IMR-90 (cell line): ENCODE measurements at regions not wholly inside any gene's neighbourhood (a gene's known extent, or its start where the extent isn't known, plus 50 kb on each side); places are given as distances from the start of the nearest gene placed in this dataset.

ENCODE experiments used
- ATAC-seq: fragments of 200-7000 bp; cut with Tn5 transposase; 2 replicates; pipeline ENCODE4 v1.9.1; 2020; ENCODE audit warnings: low read depth, mild to moderate bottlenecking, moderate library complexity
- BruUV-seq: library from RNA; stranded (reverse); fragments of 400-500 nt; replicated peaks from 2 replicates; lab custom pipeline; 2021; lab: Mats Ljungman, UMichigan
- CTCF ChIA-PET: fragments of 300-600 bp; formaldehyde crosslinking; extraction: SDS; loops from one replicate; lab custom pipeline; 2021; ENCODE audit warnings: antibody characterized with exemption; lab: Yijun Ruan, JAX
- POLR2A ChIA-PET: fragments of 300-600 bp; sonication (Branson Sonifier 250); formaldehyde crosslinking; loops from one replicate; lab custom pipeline; 2022; ENCODE audit warnings: antibody characterized with exemption; ENCODE audit not compliant: unreplicated experiment; lab: Charles Lee
- DNase-seq: peaks from one replicate; pipeline ENCODE4 v3.0.0; 2013
- H2AFZ ChIP-seq: replicated peaks from 2 replicates; pipeline ENCODE3; 2013; ENCODE audit warnings: low read length, mild to moderate bottlenecking; ENCODE audit not compliant: poor library complexity
- H2AK5ac ChIP-seq: 2 replicates; pipeline ENCODE4 v1.6.1; 2013; ENCODE audit warnings: low read depth, low read length, inconsistent platforms
- H2AK9ac ChIP-seq: replicated peaks from 2 replicates; pipeline ENCODE3; 2013; ENCODE audit warnings: mild to moderate bottlenecking, low read depth, low read length, moderate library complexity; ENCODE audit not compliant: poor library complexity
- H2BK120ac ChIP-seq: 2 replicates; pipeline ENCODE4 v1.6.1; 2013; ENCODE audit warnings: low read depth, low read length, inconsistent platforms
- H2BK15ac ChIP-seq: 3 replicates; pipeline ENCODE4 v1.6.1; 2013; ENCODE audit warnings: low read depth, low read length, inconsistent platforms
- H2BK20ac ChIP-seq: 2 replicates; pipeline ENCODE4 v1.6.1; 2013; ENCODE audit warnings: low read depth, mild to moderate bottlenecking, inconsistent platforms, low read length, moderate library complexity
- H2BK5ac ChIP-seq: 2 replicates; pipeline ENCODE4 v1.6.1; 2013; ENCODE audit warnings: mild to moderate bottlenecking, low read depth, low read length, inconsistent platforms; ENCODE audit not compliant: poor library complexity, severe bottlenecking
- H3K14ac ChIP-seq: replicated peaks from 2 replicates; pipeline ENCODE4 v1.6.1; 2013; ENCODE audit warnings: low read depth, low read length, inconsistent platforms
- H3K18ac ChIP-seq: 2 replicates; pipeline ENCODE4 v1.6.1; 2013; ENCODE audit warnings: low read depth, low read length, control low read depth
- H3K23ac ChIP-seq: 2 replicates; pipeline ENCODE4 v1.6.1; 2013; ENCODE audit warnings: low read depth, low read length, inconsistent platforms
- H3K27ac ChIP-seq: 2 replicates; pipeline ENCODE4 v1.5.1; 2013; ENCODE audit warnings: mild to moderate bottlenecking, control low read depth, low read length; ENCODE audit not compliant: insufficient read depth
- H3K27me3 ChIP-seq: 2 replicates; pipeline ENCODE4 v1.6.1; 2013; ENCODE audit warnings: low read length; ENCODE audit not compliant: control insufficient read depth, insufficient read depth
- H3K36me3 ChIP-seq: 2 replicates; pipeline ENCODE4 v1.6.1; 2013; ENCODE audit warnings: low read length, mixed read lengths; ENCODE audit not compliant: control insufficient read depth, insufficient read depth
- H3K4ac ChIP-seq: 2 replicates; pipeline ENCODE4 v1.6.1; 2013; ENCODE audit warnings: low read depth, low read length, inconsistent platforms
- H3K4me1 ChIP-seq: 2 replicates; pipeline ENCODE4 v1.6.1; 2013; ENCODE audit warnings: low read length, mixed read lengths; ENCODE audit not compliant: control insufficient read depth, insufficient read depth
- H3K4me2 ChIP-seq: 2 replicates; pipeline ENCODE4 v1.6.1; 2013; ENCODE audit warnings: low read depth, mild to moderate bottlenecking, control low read depth, low read length, moderate library complexity
- H3K4me3 ChIP-seq: 2 replicates; pipeline ENCODE4 v1.5.1; 2013; ENCODE audit warnings: low read depth, mild to moderate bottlenecking, control low read depth, low read length, moderate library complexity; ENCODE audit not compliant: insufficient read depth
- H3K56ac ChIP-seq: 2 replicates; pipeline ENCODE4 v1.6.1; 2013; ENCODE audit warnings: low read length, inconsistent platforms; ENCODE audit not compliant: insufficient read depth; ENCODE audit errors: extremely low read depth
- H3K79me1 ChIP-seq, 2 experiments: 2 replicates each; pipeline ENCODE4 v1.6.1; 2013; ENCODE audit warnings: low read length in 2 of 2, inconsistent platforms in 1 of 2, low read depth in 1 of 2
- H3K9ac ChIP-seq: 2 replicates; pipeline ENCODE4 v1.6.1; 2013; ENCODE audit warnings: low read depth, low read length, control low read depth
- H3K9me1 ChIP-seq: 2 replicates; pipeline ENCODE4 v1.6.1; 2013; ENCODE audit warnings: low read length, inconsistent platforms; ENCODE audit not compliant: insufficient read depth
- H3K9me3 ChIP-seq: 2 replicates; pipeline ENCODE4 v1.6.1; 2013; ENCODE audit warnings: low read length; ENCODE audit not compliant: control insufficient read depth, insufficient read depth
- H4K20me1 ChIP-seq: 2 replicates; pipeline ENCODE4 v1.6.1; 2013; ENCODE audit warnings: low read length, inconsistent platforms; ENCODE audit not compliant: insufficient read depth
- H4K5ac ChIP-seq: 2 replicates; pipeline ENCODE4 v1.6.1; 2013; ENCODE audit warnings: mild to moderate bottlenecking, low read depth, low read length, control low read depth
- H4K8ac ChIP-seq, 2 experiments: 2 replicates each; pipeline ENCODE4 v1.6.1; 2013; ENCODE audit warnings: low read depth in 2 of 2, low read length in 2 of 2, control low read depth in 1 of 2, inconsistent platforms in 1 of 2
- H4K91ac ChIP-seq: 2 replicates; pipeline ENCODE4 v1.6.1; 2013; ENCODE audit warnings: low read depth, low read length, inconsistent platforms; ENCODE audit not compliant: insufficient read depth
- CEBPB ChIP-seq: IDR thresholded peaks from 2 replicates; pipeline ENCODE4 v1.6.1; 2012; ENCODE audit warnings: low read depth, low read length, improper control_type of control experiment
- CHD1 ChIP-seq: IDR thresholded peaks from 2 replicates; pipeline ENCODE4 v1.6.1; 2012; ENCODE audit warnings: low read depth, low read length, improper control_type of control experiment
- ELK1 ChIP-seq: fragments of 150-350 bp; IDR thresholded peaks from 2 replicates; pipeline ENCODE4 v1.6.1; 2016; ENCODE audit warnings: low read depth, mild to moderate bottlenecking, low read length, moderate library complexity, borderline replicate concordance
- MAFK ChIP-seq: IDR thresholded peaks from 2 replicates; pipeline ENCODE4 v1.6.1; 2012; ENCODE audit warnings: low read depth, low read length, improper control_type of control experiment
- MAZ ChIP-seq: IDR thresholded peaks from 2 replicates; pipeline ENCODE4 v1.6.1; 2012; ENCODE audit warnings: low read depth, mild to moderate bottlenecking, low read length, improper control_type of control experiment, moderate library complexity, borderline replicate concordance
- MXI1 ChIP-seq: IDR thresholded peaks from 2 replicates; pipeline ENCODE4 v1.6.1; 2012; ENCODE audit warnings: low read depth, mild to moderate bottlenecking, low read length, moderate library complexity, borderline replicate concordance
- NFE2L2 ChIP-seq: fragments of 150-350 bp; IDR thresholded peaks from 2 replicates; pipeline ENCODE4 v1.6.1; 2016; ENCODE audit warnings: low read depth, mild to moderate bottlenecking, low read length
- POLR2A ChIP-seq: IDR thresholded peaks from 2 replicates; pipeline ENCODE4 v1.6.1; 2012; ENCODE audit warnings: mild to moderate bottlenecking, low read depth, low read length
- RAD21 ChIP-seq: IDR thresholded peaks from 2 replicates; pipeline ENCODE4 v1.6.1; 2012; ENCODE audit warnings: low read length, improper control_type of control experiment
- RCOR1 ChIP-seq: IDR thresholded peaks from 2 replicates; pipeline ENCODE4 v1.6.1; 2012; ENCODE audit warnings: mild to moderate bottlenecking, low read length, improper control_type of control experiment; ENCODE audit not compliant: insufficient replicate concordance
- RFX5 ChIP-seq: IDR thresholded peaks from 2 replicates; pipeline ENCODE4 v1.8.0; 2012; ENCODE audit warnings: low read depth, mild to moderate bottlenecking, low read length, moderate library complexity
- SMC3 ChIP-seq: fragments of 150-350 bp; IDR thresholded peaks from 2 replicates; pipeline ENCODE4 v1.6.1; 2016; ENCODE audit warnings: low read depth, mild to moderate bottlenecking, antibody characterized with exemption, low read length, moderate library complexity
- WGBS, 2 experiments: methylation state at CpG; one replicate each; pipeline versions ENCODE4 v1.1.5 to v1.1.7; 2013; ENCODE audit warnings: missing lambda C conversion rate in 2 of 2; ENCODE audit not compliant: insufficient read length in 1 of 2; ENCODE audit errors: extremely low coverage in 2 of 2; 5-methylcytosine and 5-hydroxymethylcytosine counted together
- dilution Hi-C: fragments of 300-500 bp; cut with HindIII; formaldehyde crosslinking; loops from one replicate; pipeline ENCODE4 v1.14.3; 2018; ENCODE audit warnings: low sequenced_read_pairs; ENCODE audit not compliant: unreplicated experiment
- in situ Hi-C: fragments of 300-500 bp; cut with MboI; formaldehyde crosslinking; loops from 3 replicates; pipeline ENCODE4 v1.14.3; 2019; ENCODE audit warnings: low sequenced_read_pairs, inconsistent platforms, mixed read lengths
- intact Hi-C: fragments of 100-400 bp; cut with micrococcal nuclease; formaldehyde crosslinking; loops from 2 replicates; pipeline ENCODE4 v1.10.0; 2022
- TF ChIP-seq, protein P1 (sequence below): conservative IDR thresholded peaks from 2 replicates; pipeline ENCODE4 v1.5.1; 2012; ENCODE audit warnings: mild to moderate bottlenecking, low read depth, low read length, improper control_type of control experiment
- TF ChIP-seq, protein P2 (sequence below): fragments of 150-350 bp; IDR thresholded peaks from 2 replicates; pipeline ENCODE4 v1.6.1; 2017; ENCODE audit warnings: mild to moderate bottlenecking, antibody characterized with exemption, low read length, low read depth

DNA sequence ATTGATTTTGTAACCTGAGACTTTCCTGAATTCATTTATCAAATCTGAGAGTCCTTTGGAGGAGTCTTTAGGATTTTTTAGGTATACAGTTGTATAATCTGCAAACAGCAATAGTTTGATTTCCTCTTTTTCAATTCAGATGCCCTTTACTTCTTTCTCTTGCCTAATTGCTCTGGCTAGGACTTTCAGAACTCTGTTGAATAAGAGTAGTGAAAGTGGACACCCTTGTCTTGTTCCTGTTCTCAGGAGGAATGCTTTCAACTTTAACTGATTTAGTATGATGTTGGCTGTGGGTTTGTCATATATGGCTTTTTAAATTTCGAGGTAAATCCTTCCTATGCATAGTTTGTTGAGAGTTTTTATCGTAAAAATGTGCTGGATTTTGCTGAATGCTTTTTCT lies 227.4 kb downstream of the CSNK2A3 start:
- no peak overlapping the region for H4K5ac ChIP-seq
- H3K9ac ChIP-seq, result no peak overlapping the region
- in situ Hi-C loops, result no loop called here
- H3K9me3 ChIP-seq, result no peaks in the 10 kb centered on the region
- no peaks in the 10 kb centered on the region for H3K9me1 ChIP-seq
- POLR2A ChIA-PET, result no interaction called here
- no peaks in the 10 kb centered on the region for H3K36me3 ChIP-seq
- H3K23ac ChIP-seq, result no peak overlapping the region
- ATAC-seq (no peak), DNase-seq (no peak)
- H3K4me1 ChIP-seq, result no peaks in the 10 kb centered on the region
- intact Hi-C loops, result no loop called here
- H3K79me1 ChIP-seq, result no peaks in the 10 kb centered on the region
- CTCF ChIA-PET, result no interaction called here
- no peak overlapping the region for H2BK120ac ChIP-seq
- no peak overlapping the region for H3K56ac ChIP-seq
- no peak overlapping the region for H4K8ac ChIP-seq
- no peak overlapping the region for H2BK20ac ChIP-seq
- H3K4me2 ChIP-seq, result no peak overlapping the region
- dilution Hi-C loops, result no loop called here
- no peak overlapping the region for H2AK5ac ChIP-seq
- H2AK9ac ChIP-seq, result no peak overlapping the region
- WGBS, 2 experiments, result no CpG with 5 or more reads among the region's 2 CpGs
- no peak overlapping the region for H3K4ac ChIP-seq
- H3K27ac ChIP-seq, result no peak overlapping the region
- no peak overlapping the region for H3K18ac ChIP-seq
- H3K27me3 ChIP-seq, result peaks cover 7% of the 10 kb centered on the region
- no peaks in the 10 kb centered on the region for H4K20me1 ChIP-seq
- H2AFZ ChIP-seq, result no peak overlapping the region
- TF ChIP-seq RAD21 (no peak), MAZ (no peak), CEBPB (no peak), MAFK (no peak), MXI1 (no peak), RCOR1 (no peak), POLR2A (no peak), CHD1 (no peak), SMC3 (no peak), RFX5 (no peak), NFE2L2 (no peak), ELK1 (no peak)
- TF ChIP-seq, protein P1, sequence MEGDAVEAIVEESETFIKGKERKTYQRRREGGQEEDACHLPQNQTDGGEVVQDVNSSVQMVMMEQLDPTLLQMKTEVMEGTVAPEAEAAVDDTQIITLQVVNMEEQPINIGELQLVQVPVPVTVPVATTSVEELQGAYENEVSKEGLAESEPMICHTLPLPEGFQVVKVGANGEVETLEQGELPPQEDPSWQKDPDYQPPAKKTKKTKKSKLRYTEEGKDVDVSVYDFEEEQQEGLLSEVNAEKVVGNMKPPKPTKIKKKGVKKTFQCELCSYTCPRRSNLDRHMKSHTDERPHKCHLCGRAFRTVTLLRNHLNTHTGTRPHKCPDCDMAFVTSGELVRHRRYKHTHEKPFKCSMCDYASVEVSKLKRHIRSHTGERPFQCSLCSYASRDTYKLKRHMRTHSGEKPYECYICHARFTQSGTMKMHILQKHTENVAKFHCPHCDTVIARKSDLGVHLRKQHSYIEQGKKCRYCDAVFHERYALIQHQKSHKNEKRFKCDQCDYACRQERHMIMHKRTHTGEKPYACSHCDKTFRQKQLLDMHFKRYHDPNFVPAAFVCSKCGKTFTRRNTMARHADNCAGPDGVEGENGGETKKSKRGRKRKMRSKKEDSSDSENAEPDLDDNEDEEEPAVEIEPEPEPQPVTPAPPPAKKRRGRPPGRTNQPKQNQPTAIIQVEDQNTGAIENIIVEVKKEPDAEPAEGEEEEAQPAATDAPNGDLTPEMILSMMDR, result no peak
- TF ChIP-seq, protein P2, sequence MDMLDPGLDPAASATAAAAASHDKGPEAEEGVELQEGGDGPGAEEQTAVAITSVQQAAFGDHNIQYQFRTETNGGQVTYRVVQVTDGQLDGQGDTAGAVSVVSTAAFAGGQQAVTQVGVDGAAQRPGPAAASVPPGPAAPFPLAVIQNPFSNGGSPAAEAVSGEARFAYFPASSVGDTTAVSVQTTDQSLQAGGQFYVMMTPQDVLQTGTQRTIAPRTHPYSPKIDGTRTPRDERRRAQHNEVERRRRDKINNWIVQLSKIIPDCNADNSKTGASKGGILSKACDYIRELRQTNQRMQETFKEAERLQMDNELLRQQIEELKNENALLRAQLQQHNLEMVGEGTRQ, result no peak
- no TSS peak for BruUV-seq
- H4K91ac ChIP-seq, result no peak overlapping the region
- no peak overlapping the region for H3K4me3 ChIP-seq
- no peak overlapping the region for H2BK5ac ChIP-seq
- no peak overlapping the region for H3K14ac ChIP-seq
- H2BK15ac ChIP-seq, result no peak overlapping the region
